GM12801 (cell line): ENCODE measurements at regions not wholly inside any gene's neighbourhood (a gene's known extent, or its start where the extent isn't known, plus 50 kb on each side); places are given as distances from the start of the nearest gene placed in this dataset.

ENCODE experiments used
- TF ChIP-seq, protein P1 (sequence below): IDR thresholded peaks from one replicate; pipeline ENCODE4 v1.5.1; 2011; ENCODE audit warnings: control low read depth; ENCODE audit not compliant: insufficient read length; ENCODE audit errors: extremely low read depth

DNA sequence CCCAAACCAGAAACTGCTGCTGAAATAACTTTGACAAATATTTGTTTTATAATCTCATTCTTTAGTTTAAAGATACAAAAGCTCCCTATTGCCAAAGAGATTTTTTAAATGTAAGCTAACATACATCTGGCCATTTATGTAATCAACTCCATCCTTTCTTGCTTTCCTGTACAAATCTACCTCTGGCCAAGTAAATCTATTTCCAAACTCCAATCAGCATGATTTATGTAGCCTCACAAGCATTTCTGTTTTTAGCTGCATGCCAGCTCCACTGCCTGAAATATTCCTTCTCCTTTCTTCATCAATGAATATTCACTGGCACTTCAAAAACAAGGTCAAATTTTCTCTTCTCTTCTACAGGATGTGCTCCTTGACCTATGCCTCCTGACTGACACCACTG, 80.0 kb downstream of the SHOX2 start:
- TF ChIP-seq, protein P1, sequence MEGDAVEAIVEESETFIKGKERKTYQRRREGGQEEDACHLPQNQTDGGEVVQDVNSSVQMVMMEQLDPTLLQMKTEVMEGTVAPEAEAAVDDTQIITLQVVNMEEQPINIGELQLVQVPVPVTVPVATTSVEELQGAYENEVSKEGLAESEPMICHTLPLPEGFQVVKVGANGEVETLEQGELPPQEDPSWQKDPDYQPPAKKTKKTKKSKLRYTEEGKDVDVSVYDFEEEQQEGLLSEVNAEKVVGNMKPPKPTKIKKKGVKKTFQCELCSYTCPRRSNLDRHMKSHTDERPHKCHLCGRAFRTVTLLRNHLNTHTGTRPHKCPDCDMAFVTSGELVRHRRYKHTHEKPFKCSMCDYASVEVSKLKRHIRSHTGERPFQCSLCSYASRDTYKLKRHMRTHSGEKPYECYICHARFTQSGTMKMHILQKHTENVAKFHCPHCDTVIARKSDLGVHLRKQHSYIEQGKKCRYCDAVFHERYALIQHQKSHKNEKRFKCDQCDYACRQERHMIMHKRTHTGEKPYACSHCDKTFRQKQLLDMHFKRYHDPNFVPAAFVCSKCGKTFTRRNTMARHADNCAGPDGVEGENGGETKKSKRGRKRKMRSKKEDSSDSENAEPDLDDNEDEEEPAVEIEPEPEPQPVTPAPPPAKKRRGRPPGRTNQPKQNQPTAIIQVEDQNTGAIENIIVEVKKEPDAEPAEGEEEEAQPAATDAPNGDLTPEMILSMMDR, result no peak

GRCh38 chr3:158018462-158018861, 87.8 kb downstream of the SHOX2 start:
- TF ChIP-seq, protein P1, result no peak

- TF ChIP-seq, protein P1, result no peak
Measured at GRCh38 chr3:158012901-158013300, 93.3 kb downstream of the SHOX2 start.

DNA sequence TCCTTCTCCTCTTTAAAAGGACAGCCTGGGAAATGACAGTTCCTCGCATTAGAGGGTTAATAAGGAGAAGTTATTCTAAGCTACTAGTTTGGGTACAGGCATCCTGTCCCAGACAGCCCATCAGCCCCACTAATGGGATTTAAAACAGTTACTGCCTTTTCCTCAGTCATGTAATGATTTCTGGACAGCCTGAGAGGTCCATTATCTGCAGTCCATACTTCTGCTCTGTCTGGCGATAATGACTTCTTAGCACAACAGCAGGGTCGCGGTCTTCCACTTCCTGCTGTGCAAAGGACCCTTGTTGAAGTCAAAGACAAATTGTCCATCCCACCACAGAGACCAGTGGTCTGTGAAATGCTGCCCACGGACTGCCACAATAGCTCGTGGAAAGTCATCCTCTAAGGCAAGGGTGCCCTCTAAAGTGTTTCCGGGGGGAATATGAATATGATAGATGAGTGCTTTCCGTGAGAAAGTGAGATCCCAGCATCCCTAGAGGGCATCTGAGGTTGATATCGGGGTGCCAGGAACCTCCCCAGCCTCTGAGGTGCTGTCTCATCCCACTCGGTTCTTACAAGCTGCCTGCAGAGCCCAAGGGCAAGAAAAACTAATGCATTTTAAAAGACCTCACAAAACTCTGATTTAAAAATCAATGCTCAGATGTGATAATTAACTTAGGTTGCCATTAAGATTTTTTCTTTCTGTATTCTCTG, 100.7 kb downstream of the SHOX2 start:
- TF ChIP-seq, protein P1, result no peak

DNA sequence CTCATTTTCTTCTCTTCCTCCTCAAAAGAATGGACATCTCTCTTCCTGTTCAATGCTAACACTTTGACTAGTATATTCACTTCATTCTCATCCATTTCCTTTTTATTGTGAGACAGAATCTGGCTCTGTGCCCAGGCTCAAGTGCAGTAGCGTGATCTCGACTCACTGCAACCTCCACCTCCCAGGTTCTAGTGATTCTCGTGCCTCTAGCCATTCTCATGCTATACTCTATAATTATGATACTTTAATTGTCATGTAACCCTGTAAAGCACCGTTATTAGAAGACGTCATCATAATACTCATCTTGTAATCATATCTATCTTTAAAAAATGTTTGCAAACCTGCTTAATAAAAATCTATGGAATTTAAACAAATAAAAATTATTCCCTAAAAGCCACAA, 107.0 kb downstream of the SHOX2 start:
- TF ChIP-seq, protein P1, result no peak

- TF ChIP-seq, protein P1, result no peak
Measured at GRCh38 chr3:157982359-157982758, 123.9 kb downstream of the SHOX2 start.

DNA sequence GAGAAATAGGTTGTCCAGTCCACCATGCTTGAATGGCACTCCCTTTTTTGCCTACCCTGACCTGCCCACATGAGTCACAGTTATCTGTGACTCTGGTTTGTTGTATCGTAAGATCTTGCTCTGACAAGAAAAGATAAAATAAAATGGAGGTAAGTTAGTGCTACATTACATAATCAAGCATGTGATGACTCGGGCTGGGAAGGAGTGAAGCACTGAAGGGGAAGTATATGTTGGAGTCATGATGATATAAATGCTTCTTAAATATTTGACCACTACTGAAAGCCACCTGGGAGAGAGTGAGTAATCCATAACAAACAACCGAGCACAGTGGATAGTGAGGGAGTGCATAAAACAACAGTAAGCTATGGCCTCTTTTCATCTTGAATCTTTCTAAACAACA, 124.4 kb downstream of the SHOX2 start:
- TF ChIP-seq, protein P1, result no peak
